ENCODE measurements at regions not wholly inside any gene's neighbourhood (a gene's known extent, or its start where the extent isn't known, plus 50 kb on each side); places are given as distances from the start of the nearest gene placed in this dataset.
A peak's percentile ranks its signal among the peaks of the same experiment; 100 is the strongest.
"Not testable (repeated sequence)": the region's sequence is repeated elsewhere in the genome, so short reads cannot be mapped to it uniquely, and the experiment has no call there.

DNA sequence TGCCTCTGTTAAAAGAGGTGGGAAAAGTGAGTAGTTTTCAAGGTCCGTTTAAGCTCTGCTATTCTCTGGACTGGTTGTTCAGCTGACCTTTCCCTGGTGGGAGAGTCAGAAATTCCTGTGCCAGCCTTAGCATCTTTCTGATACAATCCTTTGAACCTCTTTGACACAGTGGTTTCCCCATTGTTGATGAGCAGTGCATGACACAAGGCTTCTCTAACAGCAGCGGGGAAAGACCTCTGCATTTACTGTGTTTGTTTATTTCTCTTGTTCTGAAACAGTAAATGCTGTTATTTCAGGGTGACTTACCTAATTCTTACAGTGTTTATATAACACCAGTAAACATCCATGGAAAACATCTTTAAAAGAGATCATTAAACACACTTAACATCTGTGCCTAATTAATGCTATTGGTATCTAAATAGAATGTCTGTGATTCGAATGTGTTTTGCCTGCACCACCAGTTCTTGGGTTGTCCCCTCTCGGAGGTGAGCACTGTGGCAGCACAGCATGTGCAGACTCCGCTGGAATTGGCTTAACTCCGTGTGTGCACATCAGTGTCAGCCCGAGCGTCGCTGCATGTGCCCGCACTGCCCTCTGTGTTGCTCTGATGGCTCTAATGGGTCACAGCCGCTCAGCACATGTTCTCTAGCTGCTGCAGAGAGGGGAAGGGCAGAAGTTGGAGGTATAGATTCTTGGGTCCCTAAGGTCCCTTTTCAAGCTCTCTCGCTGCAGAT is 104.3 kb downstream of the TBC1D26 start:
- H3K27ac Mint-ChIP-seq; H3K27me3 Mint-ChIP-seq; intact Hi-C loops (cut with micrococcal nuclease); ATAC-seq (ENCODE audit: low read depth); DNase-seq; H3K4me1 Mint-ChIP-seq; POLR2A ChIA-PET; H3K36me3 Mint-ChIP-seq (ENCODE audit: low read depth); H3K4me3 Mint-ChIP-seq; H3K9me3 Mint-ChIP-seq; CTCF ChIA-PET: not testable (repeated sequence)

DNA sequence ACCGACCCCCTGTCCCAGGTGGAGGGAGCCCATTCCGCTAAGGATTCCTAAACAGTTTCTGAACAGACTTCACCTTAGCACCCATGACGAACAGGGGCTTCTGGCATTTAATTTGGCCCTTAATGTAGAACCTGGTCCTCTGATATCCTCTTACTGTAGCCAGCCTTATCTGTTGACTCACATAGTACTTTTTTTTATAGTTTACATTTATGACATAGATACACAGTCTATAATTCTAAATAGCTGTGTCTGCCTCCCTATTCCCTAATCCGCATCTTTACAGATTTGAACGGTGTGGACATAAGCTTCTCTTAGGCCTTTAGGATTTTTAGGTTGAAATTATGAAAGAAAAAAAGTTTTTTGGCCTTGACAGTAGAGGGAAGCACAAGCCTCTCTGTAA is 104.9 kb downstream of the TBC1D26 start:
- H3K4me3 Mint-ChIP-seq; ATAC-seq (ENCODE audit: low read depth); intact Hi-C loops (cut with micrococcal nuclease); H3K27me3 Mint-ChIP-seq; DNase-seq; CTCF ChIA-PET; H3K27ac Mint-ChIP-seq; H3K9me3 Mint-ChIP-seq; POLR2A ChIA-PET; H3K36me3 Mint-ChIP-seq (ENCODE audit: low read depth); H3K4me1 Mint-ChIP-seq: not testable (repeated sequence)

DNA sequence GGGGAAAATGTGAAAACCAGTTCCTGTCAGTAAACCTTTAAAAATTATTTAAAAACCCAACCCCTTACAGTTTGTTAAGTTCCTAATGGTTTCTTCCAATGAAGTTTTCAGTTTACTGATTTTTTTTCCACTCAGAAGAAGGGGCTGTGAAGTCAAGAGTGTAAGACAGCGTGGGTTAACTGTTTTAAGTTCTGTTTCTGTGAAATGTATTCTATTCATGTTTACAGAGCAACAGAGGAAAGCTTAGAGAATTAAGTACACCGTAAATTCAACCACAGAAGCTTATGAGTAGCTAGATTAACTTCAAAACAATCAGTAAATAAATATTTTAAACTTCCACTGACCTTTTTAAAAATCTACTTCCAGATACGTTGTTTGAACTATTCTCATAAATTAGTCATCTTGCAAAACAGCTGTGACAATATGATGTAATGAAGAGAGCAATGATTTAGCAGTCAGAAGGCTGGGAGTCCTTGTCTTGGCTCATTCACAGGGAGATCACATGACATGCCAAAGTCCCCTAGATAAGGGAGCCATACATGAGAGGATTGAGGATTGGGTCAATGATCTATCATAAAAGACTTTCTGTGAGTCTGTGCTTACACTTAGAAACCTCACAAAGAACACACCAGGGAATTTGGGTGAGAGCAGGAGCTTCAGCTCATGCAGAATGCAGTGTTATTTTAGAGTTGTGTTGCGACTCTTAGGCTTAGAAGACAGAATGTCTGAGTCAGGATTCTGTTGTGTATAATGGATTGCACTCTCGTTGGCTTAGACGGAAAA is 97.3 kb upstream of the ADORA2B start:
- H3K36me3 Mint-ChIP-seq (ENCODE audit: low read depth); H3K4me1 Mint-ChIP-seq; H3K27ac Mint-ChIP-seq; POLR2A ChIA-PET; H3K9me3 Mint-ChIP-seq; CTCF ChIA-PET; intact Hi-C loops (cut with micrococcal nuclease); H3K27me3 Mint-ChIP-seq; H3K4me3 Mint-ChIP-seq; ATAC-seq (ENCODE audit: low read depth); DNase-seq: not testable (repeated sequence)

DNA sequence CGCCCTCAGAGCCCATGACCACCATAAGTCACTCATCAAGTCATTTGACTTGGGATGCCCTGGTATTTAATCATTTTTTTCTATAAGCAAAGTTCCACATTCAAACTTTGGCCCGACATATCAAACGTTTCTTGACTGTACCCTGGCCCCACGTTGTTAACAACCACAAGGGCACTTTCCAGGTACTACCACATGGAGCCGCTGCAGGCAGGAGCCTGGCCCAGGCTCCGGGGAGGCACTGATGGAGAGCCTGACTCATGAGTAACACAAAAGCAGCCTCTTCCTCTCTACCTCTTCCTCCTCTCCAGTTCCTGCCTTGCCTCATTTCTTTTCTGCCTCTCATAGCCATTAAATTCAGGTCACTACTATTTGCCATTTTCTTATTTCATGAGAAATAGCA is 95.9 kb upstream of the ADORA2B start:
- CTCF ChIA-PET; H3K4me1 Mint-ChIP-seq; H3K9me3 Mint-ChIP-seq; DNase-seq; H3K36me3 Mint-ChIP-seq (ENCODE audit: low read depth); intact Hi-C loops (cut with micrococcal nuclease); H3K4me3 Mint-ChIP-seq; H3K27ac Mint-ChIP-seq; POLR2A ChIA-PET; H3K27me3 Mint-ChIP-seq: not testable (repeated sequence)
- ATAC-seq (ENCODE audit: low read depth) = peak; percentile 52

DNA sequence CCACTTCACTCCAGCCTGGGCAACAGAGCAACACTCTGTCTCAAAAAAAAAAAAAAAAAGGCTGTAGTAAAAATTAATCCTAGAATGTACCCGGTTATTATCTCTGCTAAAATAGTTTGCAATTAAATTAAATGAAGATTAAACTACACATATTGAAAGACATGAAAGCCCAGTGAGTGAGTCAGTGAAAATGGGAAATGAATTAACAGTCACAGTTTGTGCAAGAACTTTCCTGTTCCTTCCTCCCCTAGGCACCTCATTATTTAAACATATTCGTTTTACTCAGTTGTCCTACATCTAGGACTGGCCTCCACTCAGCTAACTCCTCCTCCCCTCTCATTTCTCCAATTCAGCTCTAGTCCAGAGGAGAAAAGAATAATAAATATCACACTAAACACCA is 94.9 kb upstream of the ADORA2B start:
- not testable (repeated sequence) for H3K27me3 Mint-ChIP-seq

DNA sequence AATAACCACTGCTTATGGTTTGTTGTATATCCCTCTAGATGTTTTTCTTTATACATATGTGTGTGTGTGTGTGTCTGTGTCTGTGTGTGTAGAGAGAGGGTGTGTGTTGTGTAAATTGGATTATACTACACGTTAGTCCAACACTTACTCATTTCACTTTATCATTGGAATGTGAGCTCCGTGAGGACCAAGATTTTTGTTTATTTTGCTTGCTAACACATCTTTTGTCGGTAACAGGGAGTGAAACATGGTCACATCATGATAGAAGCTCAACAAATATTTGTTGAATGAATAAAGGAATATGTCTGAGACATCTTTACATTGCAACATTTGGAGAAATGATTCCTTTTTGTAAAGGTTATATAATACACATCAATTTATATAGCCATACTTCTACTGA is 94.2 kb upstream of the ADORA2B start:
- H3K4me3 Mint-ChIP-seq; H3K27ac Mint-ChIP-seq; POLR2A ChIA-PET; H3K9me3 Mint-ChIP-seq; H3K36me3 Mint-ChIP-seq (ENCODE audit: low read depth); H3K4me1 Mint-ChIP-seq; DNase-seq; intact Hi-C loops (cut with micrococcal nuclease); ATAC-seq (ENCODE audit: low read depth); H3K27me3 Mint-ChIP-seq: not testable (repeated sequence)
- CTCF ChIA-PET = interaction anchor here (0.8 kb wide), 1 partner anchor 148 kb away, joined by 4 read pairs; the partner anchor contains the start of gene ZSWIM7

More for the DNA sequence above, 94.9 kb upstream of the ADORA2B start:
- H3K4me3 Mint-ChIP-seq; POLR2A ChIA-PET; H3K36me3 Mint-ChIP-seq (ENCODE audit: low read depth); H3K27ac Mint-ChIP-seq; DNase-seq; intact Hi-C loops (cut with micrococcal nuclease); H3K9me3 Mint-ChIP-seq; ATAC-seq (ENCODE audit: low read depth); H3K4me1 Mint-ChIP-seq; CTCF ChIA-PET: not testable (repeated sequence)

DNA sequence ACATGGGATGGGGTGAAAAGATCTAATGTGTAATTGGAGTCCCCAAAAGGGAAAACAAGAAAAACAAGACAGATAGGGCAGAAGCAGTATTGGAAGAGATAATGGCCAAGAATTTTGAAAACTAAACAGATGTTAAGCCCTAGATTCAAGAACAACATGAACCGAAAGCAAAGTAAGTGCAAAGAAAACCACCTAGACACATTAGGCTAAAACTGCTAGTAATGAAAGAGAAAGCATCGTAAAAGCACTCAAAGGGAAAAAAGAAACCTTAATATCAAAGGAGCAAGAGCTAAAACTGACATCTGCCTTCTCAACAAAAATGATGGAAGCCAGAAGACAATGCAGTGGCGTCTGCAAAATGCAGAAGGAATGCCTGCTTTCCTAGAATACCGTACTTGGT is 92.1 kb upstream of the ADORA2B start:
- DNase-seq; CTCF ChIA-PET; H3K27me3 Mint-ChIP-seq; H3K4me1 Mint-ChIP-seq; H3K27ac Mint-ChIP-seq; H3K36me3 Mint-ChIP-seq (ENCODE audit: low read depth); H3K9me3 Mint-ChIP-seq; H3K4me3 Mint-ChIP-seq; POLR2A ChIA-PET; intact Hi-C loops (cut with micrococcal nuclease); ATAC-seq (ENCODE audit: low read depth): not testable (repeated sequence)

DNA sequence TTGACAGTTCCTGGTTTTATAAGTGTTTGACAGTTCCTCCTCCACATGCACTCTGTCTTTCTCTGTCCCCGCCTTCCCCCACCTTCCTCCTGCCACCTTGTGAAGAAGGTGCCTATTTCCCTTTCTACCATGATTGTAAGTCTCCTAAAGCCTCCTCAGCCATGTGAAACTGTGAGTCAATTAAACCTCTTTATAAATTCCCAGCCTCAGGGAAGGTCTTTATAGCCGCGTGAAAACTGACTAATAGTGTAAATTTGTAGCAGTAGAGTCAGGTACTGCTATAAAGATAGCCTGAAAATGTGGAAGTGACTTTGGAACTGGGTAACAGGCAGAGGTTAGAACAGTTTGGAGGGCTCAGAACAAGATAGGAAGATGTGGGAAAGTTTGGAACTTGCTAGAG is 88.7 kb upstream of the ADORA2B start:
- H3K27ac Mint-ChIP-seq; H3K36me3 Mint-ChIP-seq (ENCODE audit: low read depth); CTCF ChIA-PET; H3K4me1 Mint-ChIP-seq; DNase-seq; H3K4me3 Mint-ChIP-seq; POLR2A ChIA-PET; ATAC-seq (ENCODE audit: low read depth); H3K9me3 Mint-ChIP-seq; H3K27me3 Mint-ChIP-seq; intact Hi-C loops (cut with micrococcal nuclease): not testable (repeated sequence)

DNA sequence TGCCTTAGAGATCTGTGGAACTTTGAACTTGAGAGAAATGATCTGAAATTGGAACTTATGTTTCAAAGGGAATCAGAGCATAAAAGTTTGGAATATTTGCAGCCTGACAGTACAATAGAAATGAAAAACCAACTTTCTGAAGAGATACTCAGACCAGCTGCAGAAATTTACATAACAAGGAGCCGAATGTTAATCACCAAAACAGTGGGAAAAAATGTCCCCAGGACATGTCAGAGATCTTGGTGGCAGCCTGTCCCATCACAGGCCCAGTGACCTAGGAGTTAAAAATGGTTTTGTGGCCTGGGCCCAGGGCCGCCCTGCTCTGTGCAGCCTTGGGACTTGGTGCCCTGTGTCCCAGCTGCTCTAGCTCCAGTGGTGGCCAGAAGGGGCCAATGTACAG is 88.2 kb upstream of the ADORA2B start:
- ATAC-seq (ENCODE audit: low read depth); H3K27me3 Mint-ChIP-seq; CTCF ChIA-PET; H3K4me1 Mint-ChIP-seq; DNase-seq; H3K36me3 Mint-ChIP-seq (ENCODE audit: low read depth); H3K4me3 Mint-ChIP-seq; H3K27ac Mint-ChIP-seq; intact Hi-C loops (cut with micrococcal nuclease); POLR2A ChIA-PET; H3K9me3 Mint-ChIP-seq: not testable (repeated sequence)

DNA sequence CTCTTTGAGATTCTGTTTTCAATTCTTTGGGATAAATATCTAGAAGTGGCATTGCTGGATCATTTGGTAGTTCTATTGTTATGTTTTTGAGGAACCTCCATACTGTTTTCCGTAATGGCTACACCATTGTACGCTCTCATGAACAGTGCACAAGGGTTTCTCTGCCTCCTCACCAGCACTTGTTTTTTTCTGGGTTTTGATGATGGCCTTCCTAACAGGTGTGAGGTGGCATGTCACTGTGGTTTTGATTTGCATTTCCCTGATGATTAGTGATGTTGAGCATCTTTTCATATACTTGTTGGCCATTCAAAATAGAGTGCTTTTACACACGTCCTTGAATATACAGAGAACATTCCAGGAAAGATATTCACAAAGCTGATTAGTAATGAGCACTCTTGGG is 86.8 kb upstream of the ADORA2B start:
- intact Hi-C loops (cut with micrococcal nuclease) = not testable (repeated sequence)

DNA sequence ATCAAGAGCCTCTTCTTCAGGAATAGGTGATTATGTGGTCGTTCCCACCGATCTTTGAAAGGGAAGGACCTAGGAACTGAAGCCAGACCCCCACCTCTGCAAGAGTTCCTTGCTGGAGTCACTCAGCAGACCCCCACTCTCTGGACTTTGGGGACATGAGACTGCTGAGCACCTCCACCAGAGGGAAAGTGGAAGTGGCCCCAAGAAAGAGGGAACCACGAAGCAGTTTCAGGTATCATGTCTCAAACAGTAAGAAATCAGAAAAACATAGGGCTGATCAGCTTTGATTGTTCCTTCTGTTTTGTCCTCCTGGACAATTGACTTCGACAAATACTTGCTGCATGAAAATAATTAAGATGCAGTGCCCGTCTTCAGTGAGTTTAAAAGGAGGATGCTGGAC is 84.2 kb upstream of the ADORA2B start:
- ATAC-seq (ENCODE audit: low read depth) = peak; percentile 58
- DNase-seq; intact Hi-C loops (cut with micrococcal nuclease); H3K9me3 Mint-ChIP-seq; POLR2A ChIA-PET; H3K4me3 Mint-ChIP-seq; H3K27ac Mint-ChIP-seq; H3K4me1 Mint-ChIP-seq; H3K36me3 Mint-ChIP-seq (ENCODE audit: low read depth); H3K27me3 Mint-ChIP-seq: not testable (repeated sequence)
- CTCF ChIA-PET = interaction anchor here (0.6 kb wide), 1 partner anchor 138 kb away, joined by 3 read pairs; no protein-coding TSS in a partner anchor

More for the DNA sequence above, 86.8 kb upstream of the ADORA2B start:
- H3K4me3 Mint-ChIP-seq; CTCF ChIA-PET; H3K27ac Mint-ChIP-seq; H3K9me3 Mint-ChIP-seq; H3K4me1 Mint-ChIP-seq; H3K27me3 Mint-ChIP-seq; POLR2A ChIA-PET; H3K36me3 Mint-ChIP-seq (ENCODE audit: low read depth); DNase-seq: not testable (repeated sequence)
- peak; percentile 71 for ATAC-seq (ENCODE audit: low read depth)

DNA sequence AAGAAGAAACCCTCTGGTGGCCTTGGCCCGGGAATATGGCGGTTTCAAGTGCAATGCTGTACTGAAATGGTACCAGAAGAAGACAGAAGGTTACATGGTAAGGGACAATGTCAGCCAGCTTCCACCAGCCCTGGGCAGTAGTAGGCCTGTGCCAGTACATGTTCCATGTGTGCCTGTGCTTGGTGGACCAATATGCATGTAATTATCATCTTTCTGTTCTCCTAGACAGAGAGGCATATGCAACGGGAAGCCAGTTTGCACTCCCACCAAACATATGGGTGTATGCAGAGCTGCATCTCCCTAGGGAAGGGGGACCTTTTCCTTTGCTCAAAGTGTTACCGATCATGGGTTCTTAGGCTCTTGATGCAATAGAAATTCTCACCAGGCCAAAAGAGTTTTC is 80.9 kb upstream of the ADORA2B start:
- ATAC-seq (ENCODE audit: low read depth); H3K4me3 Mint-ChIP-seq; intact Hi-C loops (cut with micrococcal nuclease); POLR2A ChIA-PET; H3K4me1 Mint-ChIP-seq; DNase-seq; H3K27ac Mint-ChIP-seq; H3K36me3 Mint-ChIP-seq (ENCODE audit: low read depth); CTCF ChIA-PET; H3K9me3 Mint-ChIP-seq; H3K27me3 Mint-ChIP-seq: not testable (repeated sequence)

Data from activated B cell treated with CpG ODN at 0.5 μM for 24 hours (primary cell).